Fibroblast of skin of back (primary cell): ENCODE measurements at regions not wholly inside any gene's neighbourhood (a gene's known extent, or its start where the extent isn't known, plus 50 kb on each side); places are given as distances from the start of the nearest gene placed in this dataset.
A peak's percentile ranks its signal among the peaks of the same experiment; 100 is the strongest.
"Not testable (repeated sequence)": the region's sequence is repeated elsewhere in the genome, so short reads cannot be mapped to it uniquely, and the experiment has no call there.

ENCODE experiments used
- DNase-seq: peaks from one replicate; pipeline ENCODE4 v3.0.0-alpha.2; 2013

- DNase-seq: no peak
Measured at GRCh38 chrX:18102006-18102405, 118.7 kb downstream of the BEND2 start.

DNA sequence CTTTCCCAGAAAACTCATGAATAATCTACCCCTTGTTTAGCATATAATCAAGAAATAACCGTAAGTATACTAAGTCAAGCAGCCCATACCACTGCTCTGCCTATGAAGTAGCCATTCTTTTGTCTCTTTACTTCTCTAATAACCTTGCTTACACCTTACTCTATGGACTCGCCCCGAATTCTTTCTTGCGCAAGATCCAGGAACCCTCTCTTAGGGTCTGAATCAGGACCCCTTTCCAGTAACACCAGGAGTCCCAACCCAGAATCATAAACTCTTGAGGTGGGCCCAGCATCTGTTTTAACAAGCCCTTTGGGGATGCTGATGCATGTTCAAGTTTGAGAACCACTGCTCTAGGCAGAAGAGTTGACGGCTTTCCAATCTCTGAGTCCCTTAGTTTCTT is 119.6 kb downstream of the BEND2 start:
- no peak for DNase-seq

DNA sequence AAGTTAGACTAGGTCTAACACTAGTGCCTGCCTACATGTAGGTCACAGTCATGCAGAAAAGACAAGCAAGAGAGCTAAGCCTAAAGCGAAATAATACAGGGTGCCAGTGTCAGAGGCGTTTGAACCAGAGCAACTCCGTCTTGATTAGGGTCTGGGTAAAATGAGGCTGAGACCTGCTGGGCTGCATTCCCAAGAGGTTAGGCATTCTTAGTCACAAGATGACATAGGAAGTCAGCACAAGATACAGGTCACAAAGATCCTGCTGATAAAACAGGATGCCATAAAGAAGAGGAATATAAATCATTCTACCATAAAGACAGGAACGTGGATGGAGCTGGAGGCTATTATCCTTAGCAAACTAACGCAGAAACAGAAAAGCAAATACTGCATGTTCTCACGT is 120.9 kb downstream of the BEND2 start:
- no peak for DNase-seq

DNA sequence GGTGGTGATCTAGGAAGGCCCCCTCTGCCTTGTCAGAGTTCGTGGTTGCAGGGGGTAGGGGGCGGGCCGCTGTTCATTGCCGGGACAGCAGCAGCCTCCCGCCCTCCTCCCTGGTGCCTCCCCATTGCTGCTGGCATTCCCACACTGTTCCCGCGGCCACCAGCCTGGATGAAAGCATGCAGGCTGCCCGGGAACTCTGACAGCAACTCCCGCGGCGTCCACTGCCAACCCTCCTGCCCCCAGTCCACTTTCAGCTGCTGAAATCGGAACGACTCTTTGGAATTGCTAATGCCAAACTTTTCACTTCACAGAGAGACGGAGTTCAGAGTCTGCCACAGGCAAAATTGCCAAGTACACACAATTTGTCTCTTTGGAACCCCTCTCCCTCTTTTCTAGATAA is 121.9 kb downstream of the BEND2 start:
- no peak for DNase-seq

GRCh38 chrX:18076434-18076833 is 144.3 kb downstream of the BEND2 start:
- DNase-seq: no peak

- no peak for DNase-seq
Measured at GRCh38 chrX:18075603-18076002, 145.1 kb downstream of the BEND2 start.

DNA sequence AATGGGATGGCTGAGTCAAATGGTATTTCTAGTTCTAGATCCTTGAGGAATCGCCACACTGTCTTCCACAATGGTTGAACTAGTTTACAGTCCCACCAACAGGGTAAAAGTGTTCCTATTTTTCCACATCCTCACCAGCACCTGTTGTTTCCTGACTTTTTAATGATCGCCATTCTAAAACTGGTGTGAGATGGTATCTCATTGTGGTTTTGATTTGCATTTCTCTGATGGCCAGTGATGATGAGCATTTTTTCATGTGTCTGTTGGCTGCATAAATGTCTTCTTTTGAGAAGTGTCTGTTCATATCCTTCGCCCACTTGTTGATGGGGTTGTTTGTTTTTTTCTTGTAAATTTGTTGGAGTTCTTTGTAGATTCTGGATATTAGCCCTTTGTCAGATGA is 152.6 kb downstream of the BEND2 start:
- not testable (repeated sequence) for DNase-seq

DNA sequence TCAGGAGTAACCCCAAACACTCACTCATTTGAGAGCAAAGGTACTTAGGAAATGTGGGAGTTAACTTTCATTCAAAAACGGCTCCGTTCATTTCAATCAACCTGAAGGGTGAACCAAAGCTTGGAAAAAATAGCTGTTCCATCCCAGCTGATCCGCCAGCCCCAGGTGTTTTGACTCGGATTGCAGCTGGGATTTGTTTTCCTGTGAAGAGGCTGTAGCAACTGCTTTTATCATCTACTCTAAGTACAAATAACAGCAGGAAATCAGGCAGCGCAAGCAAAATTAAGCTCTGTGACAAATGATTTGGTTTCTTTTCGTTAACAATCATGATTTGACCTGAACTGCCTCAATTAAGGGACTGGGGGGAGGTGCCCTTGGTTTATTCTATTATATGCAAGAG is 154.7 kb downstream of the BEND2 start:
- no peak for DNase-seq

DNA sequence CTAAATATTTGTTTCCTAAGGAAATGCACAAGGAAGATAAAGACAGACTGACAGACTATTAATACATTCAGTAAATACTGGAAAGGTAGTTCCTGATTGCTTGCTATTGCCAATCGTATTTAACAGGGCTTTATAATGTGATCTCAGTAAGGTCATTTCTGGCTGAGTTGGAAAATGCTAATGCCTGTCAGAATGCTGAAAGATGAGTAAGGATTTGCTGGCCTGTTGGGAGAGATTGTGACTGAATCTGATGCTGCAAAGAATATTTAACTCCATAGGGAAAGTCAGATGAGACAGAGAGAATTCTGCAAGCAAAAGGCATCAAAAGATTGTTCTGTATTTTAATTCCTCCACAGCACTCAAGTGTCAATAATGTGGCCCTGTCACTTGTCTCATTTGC is 169.0 kb downstream of the BEND2 start:
- peak; percentile 11 for DNase-seq

DNA sequence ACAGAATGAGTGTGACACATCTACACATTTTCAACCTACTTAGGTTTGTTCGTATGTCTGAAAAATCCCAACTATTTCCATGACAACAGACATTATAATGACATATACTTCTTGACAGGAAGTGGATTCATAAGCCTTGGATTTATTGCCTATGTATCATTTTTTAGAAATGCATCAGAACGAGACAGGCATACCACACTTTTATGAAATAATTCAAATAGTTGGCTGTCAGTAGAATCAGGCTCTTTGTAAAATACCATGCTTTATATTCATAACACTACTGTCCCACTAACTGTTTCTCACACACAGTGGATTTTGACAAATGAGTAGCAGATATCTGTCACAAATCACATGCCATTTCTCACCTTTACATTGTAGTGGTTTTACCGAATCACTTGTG is 173.2 kb downstream of the BEND2 start:
- DNase-seq: peak; percentile 79

DNA sequence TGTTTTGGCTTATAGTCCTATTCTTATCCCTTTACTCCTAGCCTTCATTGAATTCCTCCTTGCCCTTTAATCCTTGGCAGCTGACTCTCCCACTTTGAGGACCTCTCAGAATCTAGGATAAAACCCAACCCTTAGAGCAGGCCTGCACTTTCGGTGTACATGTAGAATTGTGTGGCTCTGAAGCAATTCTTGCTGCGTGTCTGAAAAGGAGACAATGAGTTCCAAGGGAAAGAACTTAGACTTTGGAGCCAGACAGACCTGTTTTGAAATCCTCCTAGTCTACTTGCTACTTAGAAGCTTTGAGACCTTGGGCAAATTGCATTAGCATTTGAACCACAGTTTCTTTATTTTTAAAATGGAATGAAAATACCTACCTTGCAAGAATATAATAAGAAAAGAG is 175.2 kb downstream of the BEND2 start:
- no peak for DNase-seq

- no peak for DNase-seq
Measured at GRCh38 chrX:18042776-18043175, 177.9 kb downstream of the BEND2 start.

- peak; percentile 44 for DNase-seq
Measured at GRCh38 chrX:18041656-18042055, 179.0 kb downstream of the BEND2 start.

DNA sequence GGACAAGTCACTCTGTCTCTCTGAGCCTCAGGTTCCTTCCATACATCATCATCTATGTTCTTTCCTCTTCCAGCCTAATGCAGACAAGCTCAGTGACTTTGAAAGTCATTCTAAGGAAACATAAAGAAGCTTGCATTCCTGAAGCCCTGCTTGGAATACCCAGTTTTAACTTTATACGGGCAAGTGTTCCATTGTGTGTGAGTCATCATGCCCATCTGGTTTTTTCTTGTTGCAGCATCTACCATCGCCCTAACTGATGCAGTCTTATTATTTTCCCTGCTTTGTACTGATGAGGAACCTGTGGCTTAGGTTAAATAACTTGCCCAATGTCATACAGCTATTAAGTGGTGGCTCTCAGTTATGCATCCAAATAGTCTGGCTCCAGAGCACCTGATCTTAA is 177.9 kb upstream of the RAI2 start:
- DNase-seq: peak; percentile 34

- DNase-seq: peak; percentile 17
Measured at GRCh38 chrX:18036394-18036793, 175.3 kb upstream of the RAI2 start.

DNA sequence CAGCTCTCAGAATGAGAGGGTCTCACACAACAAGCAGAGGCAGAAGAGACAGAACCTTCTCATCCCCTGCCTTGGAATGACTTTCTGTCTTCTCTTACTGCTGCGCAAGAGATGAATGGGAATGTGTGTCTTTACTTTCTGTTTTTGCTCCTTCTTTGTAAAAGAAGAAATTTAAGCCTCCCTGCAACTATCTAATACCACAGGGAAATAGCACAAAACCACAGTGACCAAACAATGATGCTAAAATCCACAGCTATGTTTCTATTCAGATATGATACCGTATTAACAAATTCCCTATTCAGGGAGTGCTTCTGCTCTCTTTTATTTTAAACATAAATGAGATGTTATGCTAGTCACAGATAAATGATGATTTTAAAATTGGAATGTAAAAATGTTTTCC is 173.8 kb upstream of the RAI2 start:
- DNase-seq: peak; percentile 44

- no peak for DNase-seq
Measured at GRCh38 chrX:18034504-18034903, 173.4 kb upstream of the RAI2 start.

DNA sequence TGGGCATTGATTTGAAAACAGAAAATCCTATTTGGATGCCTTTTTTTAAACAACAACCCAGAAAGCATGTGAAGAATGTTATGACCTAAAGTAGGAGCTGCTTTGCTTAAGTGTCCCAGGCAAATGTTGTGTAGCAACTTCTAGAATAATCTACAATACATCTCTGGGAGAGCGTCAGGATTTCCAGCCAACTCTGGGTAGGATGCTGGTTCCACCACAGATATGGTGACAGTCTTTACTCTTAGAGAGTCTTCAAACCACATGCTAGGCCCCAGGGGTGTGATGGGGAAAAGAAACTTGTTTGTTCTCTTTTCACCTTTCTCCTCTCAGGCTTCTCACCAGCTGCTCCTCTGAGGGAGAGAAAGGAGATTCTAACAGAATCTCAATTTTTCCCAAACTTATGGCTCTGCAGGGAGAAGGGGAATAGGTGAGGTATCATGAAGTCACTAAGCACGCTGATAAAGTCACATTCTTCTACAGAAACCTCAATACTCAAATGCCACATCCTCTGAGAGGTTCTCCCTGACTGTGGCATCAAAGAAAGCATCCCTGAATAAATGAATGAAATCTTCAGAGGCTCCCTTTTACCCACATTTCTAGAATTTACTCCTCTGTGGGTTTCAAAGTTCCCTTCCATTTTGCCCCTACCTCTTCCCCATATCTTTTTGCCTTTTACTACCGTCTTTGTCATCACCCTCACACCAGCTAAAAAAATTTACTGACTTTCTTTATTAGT is 171.6 kb upstream of the RAI2 start:
- DNase-seq: no peak

DNA sequence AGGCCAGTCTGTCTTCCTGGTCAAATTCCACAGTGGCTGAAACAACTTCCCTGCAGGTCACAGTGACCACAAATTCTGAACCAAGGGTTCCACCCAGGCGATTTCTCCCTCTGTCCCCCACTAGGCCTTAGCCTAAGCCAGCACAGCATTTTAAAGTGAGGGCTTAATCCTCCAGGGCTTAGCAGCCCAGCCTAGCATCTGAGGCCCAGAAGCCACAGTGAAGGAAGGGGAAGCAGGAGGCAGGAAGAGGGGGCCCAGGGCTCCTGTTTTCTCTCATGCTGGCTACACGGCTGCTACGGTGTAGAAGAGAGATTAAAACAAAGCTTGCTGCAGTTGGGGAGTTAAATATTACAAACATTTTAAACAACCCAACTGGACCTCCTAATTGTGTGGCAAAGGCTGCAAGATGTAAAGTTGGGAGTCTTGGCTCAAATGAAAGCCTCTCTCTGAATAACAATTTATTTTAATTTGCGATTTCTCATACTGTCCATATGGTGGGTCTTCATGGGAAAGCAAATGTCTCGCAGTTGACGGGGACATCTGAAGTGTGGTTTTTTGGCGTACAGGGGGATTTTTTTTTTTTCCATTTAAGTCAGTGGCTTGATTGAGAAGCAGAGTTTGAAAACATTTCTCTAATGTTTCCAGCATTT is 170.8 kb upstream of the RAI2 start:
- DNase-seq: no peak

- not testable (repeated sequence) for DNase-seq
Measured at GRCh38 chrX:18030656-18031055, 169.6 kb upstream of the RAI2 start.

- no peak for DNase-seq
Measured at GRCh38 chrX:18026166-18026565, 165.1 kb upstream of the RAI2 start.

- no peak for DNase-seq
Measured at GRCh38 chrX:18017411-18017810, 156.3 kb upstream of the RAI2 start.

DNA sequence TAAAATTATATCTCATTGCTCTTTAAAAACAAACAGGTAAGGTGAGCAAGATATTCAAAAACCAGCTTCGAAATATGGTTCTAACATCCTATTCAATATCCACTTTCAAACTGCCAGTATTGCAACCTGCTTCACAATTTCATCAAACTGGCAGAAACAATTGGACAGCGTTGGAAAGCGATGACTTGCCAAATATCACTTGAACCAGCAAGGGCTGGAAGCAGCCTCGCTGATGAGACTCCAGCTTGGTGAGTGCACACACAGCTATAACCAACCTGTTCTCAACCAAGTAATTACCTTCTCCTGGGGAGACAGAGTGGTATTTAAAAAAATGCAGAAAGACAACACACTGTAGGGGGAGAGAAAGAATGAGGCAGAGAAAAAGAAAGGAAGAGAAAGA is 155.8 kb upstream of the RAI2 start:
- no peak for DNase-seq

DNA sequence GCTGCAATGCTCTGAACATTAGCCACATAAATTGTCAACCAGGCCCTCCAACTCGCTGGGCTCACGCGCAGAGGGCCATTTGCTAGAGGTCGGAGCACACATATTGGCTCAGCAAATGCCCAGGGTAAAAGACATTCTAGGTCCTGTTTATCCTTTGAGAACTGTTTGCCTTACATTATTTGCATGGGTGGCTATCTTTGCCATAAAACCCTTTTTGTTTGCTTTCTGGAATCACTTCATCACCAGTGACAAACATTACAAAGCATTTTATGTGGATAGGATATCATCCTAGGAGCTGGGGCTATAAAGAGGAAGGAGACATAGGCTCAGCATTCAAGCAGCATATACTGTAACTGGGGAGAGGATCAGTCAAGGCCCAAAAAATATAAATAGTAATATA is 149.2 kb upstream of the RAI2 start:
- no peak for DNase-seq

- DNase-seq: no peak
Measured at GRCh38 chrX:18003876-18004275, 142.8 kb upstream of the RAI2 start.
